ENCODE measurements at regions not wholly inside any gene's neighbourhood (a gene's known extent, or its start where the extent isn't known, plus 50 kb on each side); places are given as distances from the start of the nearest gene placed in this dataset.

GRCh38 chr15:38994310-38994709 is 429.7 kb upstream of the RASGRP1 start:
- in situ Hi-C loops (cut with HindIII; ENCODE audit: low pct_unique_long_range_greater_than_20kb, low sequenced_read_pairs) (no loop called here), intact Hi-C loops (cut with micrococcal nuclease; ENCODE audit: unreplicated experiment) (loop anchor here (5.0 kb wide), 1 partner anchor 187 kb away; no protein-coding TSS in a partner anchor)
- ChIA-PET CTCF (interaction anchor here (0.6 kb wide), 1 partner anchor 165 kb away, joined by 3 read pairs; no protein-coding TSS in a partner anchor), POLR2A (no interaction called here)
- DNase-seq (ENCODE audit: low read depth, low spot score) (no peak), ATAC-seq (no peak)
- BruUV-seq (replicated peaks), result no TSS peak
- Histone ChIP-seq H3K4me1 (ENCODE audit: control insufficient read depth, insufficient read depth, low read length) (no peaks in the 10 kb centered on the region), H3K4me3 (ENCODE audit: low read depth in 2 of 2, low read length in 2 of 2) (no peak overlapping the region), H3K36me3 (ENCODE audit: control insufficient read depth, insufficient read depth, low read length) (no peaks in the 10 kb centered on the region), H3K27ac (ENCODE audit: low read length) (no peak overlapping the region), H3K9me3 (ENCODE audit: control insufficient read depth, insufficient read depth, low read depth, low read length) (no peaks in the 10 kb centered on the region), H3K27me3 (ENCODE audit: control insufficient read depth, insufficient read depth, low read length) (no peaks in the 10 kb centered on the region)
- no peak for TF ChIP-seq REST (IDR thresholded peaks at IDR 0.05; ENCODE audit: insufficient read depth in 1 of 2, low read depth in 2 of 2, low read length in 1 of 2)
- no peak for TF ChIP-seq SIN3A (IDR thresholded peaks at IDR 0.05; ENCODE audit: borderline replicate concordance, insufficient read depth, low read depth, low read length)
- no peak for TF ChIP-seq TCF7L2 (IDR thresholded peaks at IDR 0.05; ENCODE audit: low read depth, low read length)
- no peak for TF ChIP-seq POLR2AphosphoS5 (IDR thresholded peaks at IDR 0.05; ENCODE audit: low read depth, low read length)
- TF ChIP-seq CTCF (IDR thresholded peaks at IDR 0.05), result no peak

GRCh38 chr15:38996111-38996631 is 431.6 kb upstream of the RASGRP1 start:
- Histone ChIP-seq H3K36me3 (ENCODE audit: control insufficient read depth, insufficient read depth, low read length) (no peaks in the 10 kb centered on the region), H3K4me3 (ENCODE audit: low read depth in 2 of 2, low read length in 2 of 2) (no peak overlapping the region), H3K4me1 (ENCODE audit: control insufficient read depth, insufficient read depth, low read length) (no peaks in the 10 kb centered on the region), H3K9me3 (ENCODE audit: control insufficient read depth, insufficient read depth, low read depth, low read length) (no peaks in the 10 kb centered on the region), H3K27ac (ENCODE audit: low read length) (no peak overlapping the region), H3K27me3 (ENCODE audit: control insufficient read depth, insufficient read depth, low read length) (no peaks in the 10 kb centered on the region)
- CTCF ChIA-PET, result no interaction called here
- no TSS peak for BruUV-seq (replicated peaks)
- TF ChIP-seq REST (IDR thresholded peaks at IDR 0.05; ENCODE audit: insufficient read depth in 1 of 2, low read depth in 2 of 2, low read length in 1 of 2) (no peak), SIN3A (IDR thresholded peaks at IDR 0.05; ENCODE audit: borderline replicate concordance, insufficient read depth, low read depth, low read length) (no peak), TCF7L2 (IDR thresholded peaks at IDR 0.05; ENCODE audit: low read depth, low read length) (no peak), CTCF (IDR thresholded peaks at IDR 0.05) (no peak), POLR2AphosphoS5 (IDR thresholded peaks at IDR 0.05; ENCODE audit: low read depth, low read length) (no peak)
- ATAC-seq (no peak), DNase-seq (ENCODE audit: low read depth, low spot score) (no peak)
- POLR2A ChIA-PET, result no interaction called here
- intact Hi-C loops (cut with micrococcal nuclease; ENCODE audit: unreplicated experiment), result no loop called here
- in situ Hi-C loops (cut with HindIII; ENCODE audit: low pct_unique_long_range_greater_than_20kb, low sequenced_read_pairs), result no loop called here

Data from Panc1 (cell line).